Upper lobe of left lung (tissue), 6 donors: ENCODE measurements at regions not wholly inside any gene's neighbourhood (a gene's known extent, or its start where the extent isn't known, plus 50 kb on each side); places are given as distances from the start of the nearest gene placed in this dataset.

Source experiments
- ATAC-seq, 2 donors: fragments of 200-7000 bp; cut with Tn5 transposase; one replicate each; pipeline ENCODE4 v1.9.1; 2022; ENCODE audit warnings: mild to moderate bottlenecking in 2 of 2, moderate library complexity in 2 of 2; ENCODE audit not compliant: low FRiP score in 2 of 2
- DNase-seq, 2 donors: peaks; one replicate each; pipeline ENCODE4 v3.0.0-alpha.2; 2019 to 2020
- H3K27ac ChIP-seq, 4 donors: fragments of 200-600 bp; sonication (generic); one replicate each; pipeline ENCODE4 v1.5.1; 2016 to 2019
- H3K27me3 ChIP-seq, 4 donors: fragments of 200-600 bp; sonication (generic); one replicate each; pipeline ENCODE4 v1.5.1; 2017 to 2019
- H3K36me3 ChIP-seq, 4 donors: fragments of 200-600 bp; sonication (generic); one replicate each; pipeline ENCODE4 v1.5.1; 2016 to 2019
- H3K4me1 ChIP-seq, 4 donors: fragments of 200-600 bp; sonication (generic); one replicate each; pipeline ENCODE4 v1.5.1; 2018 to 2019
- H3K4me3 ChIP-seq, 4 donors: fragments of 200-600 bp; sonication (generic); one replicate each; pipeline ENCODE4 v1.5.1; 2017 to 2019; ENCODE audit warnings: mild to moderate bottlenecking in 2 of 4, moderate library complexity in 1 of 4
- H3K9me3 ChIP-seq, 4 donors: fragments of 200-600 bp; sonication (generic); one replicate each; pipeline ENCODE4 v1.5.1; 2018 to 2019
- CTCF ChIP-seq, 6 experiments: fragments of 450-650 bp in 4 of 6; fragments of 200-600 bp in 2 of 6; sonication (generic) in 2 of 6; IDR thresholded peaks; one replicate each; pipeline ENCODE4 v1.5.1; 2016 to 2019; ENCODE audit warnings: antibody characterized with exemption in 6 of 6
- EP300 ChIP-seq, 4 donors: sonication (generic); formaldehyde crosslinking; IDR thresholded peaks; one replicate each; pipeline ENCODE4 v1.5.1; 2017; ENCODE audit warnings: antibody characterized with exemption in 4 of 4, control low read depth in 2 of 4
- POLR2A ChIP-seq, 4 donors: fragments of 450-650 bp; IDR thresholded peaks; one replicate each; pipeline ENCODE4 v1.5.1; 2016 to 2017; ENCODE audit warnings: antibody characterized with exemption in 4 of 4, mild to moderate bottlenecking in 2 of 4
- POLR2AphosphoS5 ChIP-seq, 2 donors: sonication (generic); formaldehyde crosslinking; IDR thresholded peaks; one replicate each; pipeline ENCODE4 v1.5.1; 2017; ENCODE audit warnings: antibody characterized with exemption in 2 of 2
- WGBS, 2 donors: methylation state at CpG; one replicate each; pipeline ENCODE4 v1.1.5; 2017 to 2018; 5-methylcytosine and 5-hydroxymethylcytosine counted together
- donor health status: DM: no; HTN: no; CAD: no; lungs with moderate emphysema.
- donor health status: DM: no; HTN: yes; CAD: no; lungs with severe emphysema.

- WGBS, 2 donors: 24 to 43% methylated on average over 3 of the region's 3 CpGs
- Histone ChIP-seq H3K27ac (no peak overlapping the region), H3K4me1 (no peaks in the 10 kb centered on the region), H3K9me3 (no peaks in the 10 kb centered on the region), H3K27me3 (no peaks in the 10 kb centered on the region), H3K36me3 (no peaks in the 10 kb centered on the region), H3K4me3 (no peak overlapping the region)
- no peak for DNase-seq
- TF ChIP-seq POLR2A (IDR thresholded peaks at IDR 0.05) (no peak), POLR2AphosphoS5 (IDR thresholded peaks at IDR 0.05) (no peak), EP300 (IDR thresholded peaks at IDR 0.05) (no peak), CTCF (IDR thresholded peaks at IDR 0.05) (no peak)
- ATAC-seq: peak in 1 of 2 donors; percentile 75
Measured at GRCh38 chr14:42222924-42223471, 616.3 kb downstream of the LRFN5 start.

- peak in 1 of 2 donors; percentile 76 for ATAC-seq
- no peak overlapping the region for H3K4me3 ChIP-seq
- no peak for TF ChIP-seq EP300 (IDR thresholded peaks at IDR 0.05)
- no peak for TF ChIP-seq CTCF (IDR thresholded peaks at IDR 0.05)
- TF ChIP-seq POLR2A (IDR thresholded peaks at IDR 0.05): no peak
- no peak for TF ChIP-seq POLR2AphosphoS5 (IDR thresholded peaks at IDR 0.05)
- H3K27me3 ChIP-seq: no peaks in the 10 kb centered on the region
- no peak for DNase-seq
- no peaks in the 10 kb centered on the region for H3K9me3 ChIP-seq
- H3K27ac ChIP-seq: no peak overlapping the region
- H3K36me3 ChIP-seq: no peaks in the 10 kb centered on the region
- no peaks in the 10 kb centered on the region for H3K4me1 ChIP-seq
Measured at GRCh38 chr14:42214981-42215491, 608.4 kb downstream of the LRFN5 start.

- DNase-seq (no peak), ATAC-seq (no peak)
- H3K36me3 ChIP-seq: no peaks in the 10 kb centered on the region
- no peak overlapping the region for H3K4me3 ChIP-seq
- WGBS, 2 donors: 56 to 61% methylated on average over 2 of the region's 2 CpGs
- no peaks in the 10 kb centered on the region for H3K9me3 ChIP-seq
- no peaks in the 10 kb centered on the region for H3K4me1 ChIP-seq
- TF ChIP-seq POLR2A (IDR thresholded peaks at IDR 0.05) (no peak), POLR2AphosphoS5 (IDR thresholded peaks at IDR 0.05) (no peak), EP300 (IDR thresholded peaks at IDR 0.05) (no peak), CTCF (IDR thresholded peaks at IDR 0.05) (no peak)
- no peak overlapping the region for H3K27ac ChIP-seq
- H3K27me3 ChIP-seq: no peaks in the 10 kb centered on the region
Measured at GRCh38 chr14:42200957-42201356, 594.3 kb downstream of the LRFN5 start.

- ATAC-seq: no peak
- H3K4me3 ChIP-seq: no peak overlapping the region
- H3K4me1 ChIP-seq: no peaks in the 10 kb centered on the region
- DNase-seq: no peak
- TF ChIP-seq EP300 (IDR thresholded peaks at IDR 0.05): no peak
- no peak for TF ChIP-seq POLR2AphosphoS5 (IDR thresholded peaks at IDR 0.05)
- TF ChIP-seq POLR2A (IDR thresholded peaks at IDR 0.05): no peak
- TF ChIP-seq CTCF (IDR thresholded peaks at IDR 0.05): no peak
- 48 to 82% methylated on average over 3 of the region's 3 CpGs for WGBS, 2 donors
- H3K27ac ChIP-seq: no peak overlapping the region
- no peaks in the 10 kb centered on the region for H3K9me3 ChIP-seq
- no peaks in the 10 kb centered on the region for H3K36me3 ChIP-seq
- no peaks in the 10 kb centered on the region for H3K27me3 ChIP-seq
Measured at GRCh38 chr14:42198010-42198409, 591.3 kb downstream of the LRFN5 start.
